ENCODE measurements at regions not wholly inside any gene's neighbourhood (a gene's known extent, or its start where the extent isn't known, plus 50 kb on each side); places are given as distances from the start of the nearest gene placed in this dataset.

DNA sequence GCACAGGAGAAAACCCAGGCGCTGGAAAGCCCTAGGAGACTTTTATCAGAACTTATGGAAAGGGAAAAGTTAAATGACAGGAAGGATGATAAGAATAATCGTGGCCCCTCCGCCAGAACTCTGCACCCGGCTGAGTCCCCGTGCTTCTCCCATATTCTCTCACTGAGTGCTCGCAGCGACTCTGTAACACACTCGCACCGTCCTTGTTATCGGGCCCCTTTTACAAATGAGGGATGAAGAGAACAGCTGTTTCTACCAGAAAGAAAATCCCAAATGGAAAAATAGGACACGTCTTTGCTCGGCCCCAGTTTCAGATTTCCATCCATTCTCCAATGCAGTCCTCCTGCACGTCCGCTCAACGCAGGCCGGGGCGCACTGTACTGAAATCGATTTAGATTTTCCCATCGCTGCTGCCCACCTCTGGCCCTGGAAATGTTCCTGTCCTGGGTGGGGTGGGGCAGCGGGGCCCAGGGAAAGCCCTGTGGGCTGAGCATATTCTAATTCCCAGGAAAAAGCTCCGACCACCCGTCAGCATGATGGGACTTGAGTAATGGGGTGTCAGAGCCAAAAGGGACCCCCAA, 66.4 kb downstream of the KCNF1 start:
- Histone ChIP-seq H3K27ac (ENCODE audit: low read depth in 2 of 2, low read length in 1 of 2) (no peak overlapping the region), H3K79me2 (ENCODE audit: insufficient read depth) (no peaks in the 10 kb centered on the region), H3K4me3 (ENCODE audit: low read depth in 2 of 2, low read length in 1 of 2) (no peak overlapping the region), H2AFZ (ENCODE audit: low read depth) (no peak overlapping the region), H3K27me3 (ENCODE audit: insufficient read depth) (peaks cover 38% of the 10 kb centered on the region), H3K4me2 (no peak overlapping the region), H3F3A (replicated peaks; ENCODE audit: insufficient read depth) (no peaks in the 10 kb centered on the region), H4K20me1 (ENCODE audit: insufficient read depth) (no peaks in the 10 kb centered on the region), H3K9ac (no peak overlapping the region), H3K36me3 (replicated peaks in 1 of 2; ENCODE audit: control insufficient read depth in 1 of 2, insufficient read depth in 2 of 2, low read length in 1 of 2) (no peaks in the 10 kb centered on the region), H3K4me1 (ENCODE audit: control insufficient read depth in 1 of 2, insufficient read depth in 2 of 2, low read depth in 1 of 2, low read length in 1 of 2) (no peaks in the 10 kb centered on the region; a peak in 2 of 4 replicates), H3K9me3 (no peaks in the 10 kb centered on the region), H3K9me2 (no peaks in the 10 kb centered on the region)
- CTCF ChIA-PET = interaction anchor here (0.9 kb wide), 1 partner anchor 61 kb away, joined by 3 read pairs; no protein-coding TSS in a partner anchor
- POLR2A ChIA-PET = no interaction called here
- no peak for TF ChIP-seq EZH2phosphoT487 (IDR thresholded peaks at IDR 0.05; ENCODE audit: borderline replicate concordance, low read depth)
- no peak for TF ChIP-seq MEF2A (IDR thresholded peaks at IDR 0.05; ENCODE audit: borderline replicate concordance, low read depth)
- no peak for TF ChIP-seq SIN3A (IDR thresholded peaks at IDR 0.05; ENCODE audit: borderline replicate concordance, low read depth, low read length)
- no peak for TF ChIP-seq JUND (IDR thresholded peaks at IDR 0.05)
- TF ChIP-seq MXI1 (IDR thresholded peaks at IDR 0.05; ENCODE audit: low read depth, low read length) = no peak
- no peak for TF ChIP-seq ZBTB33 (IDR thresholded peaks at IDR 0.05; ENCODE audit: borderline replicate concordance, low read depth)
- TF ChIP-seq EP300 (IDR thresholded peaks at IDR 0.05; ENCODE audit: borderline replicate concordance in 1 of 2, low read depth in 1 of 2, low read length in 1 of 2) = no peak
- TF ChIP-seq TEAD4 (IDR thresholded peaks at IDR 0.05; ENCODE audit: borderline replicate concordance, insufficient read depth) = no peak
- TF ChIP-seq FOSL2 (IDR thresholded peaks at IDR 0.05; ENCODE audit: borderline replicate concordance, low read depth) = no peak
- TF ChIP-seq, protein P1, sequence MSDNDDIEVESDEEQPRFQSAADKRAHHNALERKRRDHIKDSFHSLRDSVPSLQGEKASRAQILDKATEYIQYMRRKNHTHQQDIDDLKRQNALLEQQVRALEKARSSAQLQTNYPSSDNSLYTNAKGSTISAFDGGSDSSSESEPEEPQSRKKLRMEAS (IDR thresholded peaks at IDR 0.05; ENCODE audit: low read depth) = no peak
- TF ChIP-seq ELF1 (IDR thresholded peaks at IDR 0.05) = no peak
- TF ChIP-seq RAD21 (IDR thresholded peaks at IDR 0.05; ENCODE audit: low read length) = no peak
- TF ChIP-seq, protein P2, sequence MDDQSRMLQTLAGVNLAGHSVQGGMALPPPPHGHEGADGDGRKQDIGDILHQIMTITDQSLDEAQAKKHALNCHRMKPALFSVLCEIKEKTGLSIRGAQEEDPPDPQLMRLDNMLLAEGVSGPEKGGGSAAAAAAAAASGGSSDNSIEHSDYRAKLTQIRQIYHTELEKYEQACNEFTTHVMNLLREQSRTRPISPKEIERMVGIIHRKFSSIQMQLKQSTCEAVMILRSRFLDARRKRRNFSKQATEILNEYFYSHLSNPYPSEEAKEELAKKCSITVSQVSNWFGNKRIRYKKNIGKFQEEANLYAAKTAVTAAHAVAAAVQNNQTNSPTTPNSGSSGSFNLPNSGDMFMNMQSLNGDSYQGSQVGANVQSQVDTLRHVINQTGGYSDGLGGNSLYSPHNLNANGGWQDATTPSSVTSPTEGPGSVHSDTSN (IDR thresholded peaks at IDR 0.05) = no peak
- TF ChIP-seq TCF12 (IDR thresholded peaks at IDR 0.05) = no peak
- no peak for TF ChIP-seq SMC3 (IDR thresholded peaks at IDR 0.05; ENCODE audit: low read depth, low read length)
- no peak for TF ChIP-seq RCOR1 (IDR thresholded peaks at IDR 0.05; ENCODE audit: low read length)
- no peak for TF ChIP-seq USF2 (IDR thresholded peaks at IDR 0.05; ENCODE audit: borderline replicate concordance, low read depth, low read length)
- TF ChIP-seq, protein P3, sequence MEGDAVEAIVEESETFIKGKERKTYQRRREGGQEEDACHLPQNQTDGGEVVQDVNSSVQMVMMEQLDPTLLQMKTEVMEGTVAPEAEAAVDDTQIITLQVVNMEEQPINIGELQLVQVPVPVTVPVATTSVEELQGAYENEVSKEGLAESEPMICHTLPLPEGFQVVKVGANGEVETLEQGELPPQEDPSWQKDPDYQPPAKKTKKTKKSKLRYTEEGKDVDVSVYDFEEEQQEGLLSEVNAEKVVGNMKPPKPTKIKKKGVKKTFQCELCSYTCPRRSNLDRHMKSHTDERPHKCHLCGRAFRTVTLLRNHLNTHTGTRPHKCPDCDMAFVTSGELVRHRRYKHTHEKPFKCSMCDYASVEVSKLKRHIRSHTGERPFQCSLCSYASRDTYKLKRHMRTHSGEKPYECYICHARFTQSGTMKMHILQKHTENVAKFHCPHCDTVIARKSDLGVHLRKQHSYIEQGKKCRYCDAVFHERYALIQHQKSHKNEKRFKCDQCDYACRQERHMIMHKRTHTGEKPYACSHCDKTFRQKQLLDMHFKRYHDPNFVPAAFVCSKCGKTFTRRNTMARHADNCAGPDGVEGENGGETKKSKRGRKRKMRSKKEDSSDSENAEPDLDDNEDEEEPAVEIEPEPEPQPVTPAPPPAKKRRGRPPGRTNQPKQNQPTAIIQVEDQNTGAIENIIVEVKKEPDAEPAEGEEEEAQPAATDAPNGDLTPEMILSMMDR (IDR thresholded peaks at IDR 0.05) = no peak
- DNase-seq = no peak
- WGBS (ENCODE audit: low lambda C conversion rate) = 82% methylated on average over 22 of the region's 22 CpGs

Data from SK-N-SH (cell line).